NB4 (cell line): ENCODE measurements at regions not wholly inside any gene's neighbourhood (a gene's known extent, or its start where the extent isn't known, plus 50 kb on each side); places are given as distances from the start of the nearest gene placed in this dataset.

ENCODE experiments used
- DNase-seq: peaks from one replicate; pipeline ENCODE4 v3.0.0; 2010; ENCODE audit warnings: low read depth
- H3K4me3 ChIP-seq: one replicate; pipeline ENCODE4 v1.5.1; 2011; ENCODE audit warnings: mild to moderate bottlenecking, low read depth, low read length, moderate library complexity
- CTCF ChIP-seq: IDR thresholded peaks from one replicate; pipeline ENCODE4 v1.5.1; 2012; ENCODE audit warnings: low read depth, low read length
- MAX ChIP-seq: IDR thresholded peaks from 2 replicates; pipeline ENCODE4 v1.6.1; 2011; ENCODE audit warnings: low read depth, low read length
- MYC ChIP-seq: IDR thresholded peaks from 2 replicates; pipeline ENCODE4 v1.6.1; 2011; ENCODE audit warnings: low read depth, low read length
- POLR2A ChIP-seq: IDR thresholded peaks from 2 replicates; pipeline ENCODE4 v1.6.1; 2011; ENCODE audit warnings: mild to moderate bottlenecking; ENCODE audit not compliant: insufficient read length; ENCODE audit errors: extremely low read depth

GRCh38 chr3:106703524-106703923 lies 673.7 kb upstream of the CCDC54 start:
- DNase-seq = no peak
- TF ChIP-seq POLR2A = no peak
- TF ChIP-seq CTCF = no peak
- no peak for TF ChIP-seq MYC
- no peak for TF ChIP-seq MAX

DNA sequence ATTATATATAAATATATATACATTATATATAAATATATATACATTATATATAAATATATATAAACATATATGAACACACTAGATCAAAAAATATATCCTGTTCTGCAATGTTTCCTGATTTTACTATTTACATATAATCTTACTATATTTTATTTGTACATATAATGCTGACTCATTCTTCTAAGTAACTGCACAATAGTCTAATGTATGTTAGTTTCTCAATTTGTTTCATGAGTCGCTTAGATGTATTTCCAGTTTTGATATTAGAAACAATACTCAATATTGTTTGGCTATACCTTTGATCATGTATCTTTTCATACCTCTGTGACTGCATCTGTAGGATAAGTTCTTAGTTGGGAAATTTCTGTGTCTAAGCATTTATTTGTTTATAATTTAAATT lies 669.9 kb upstream of the CCDC54 start:
- TF ChIP-seq MAX (no peak), POLR2A (no peak), MYC (no peak), CTCF (no peak)
- no peak overlapping the region for H3K4me3 ChIP-seq
- DNase-seq = no peak

More at GRCh38 chr3:106703524-106703923, 673.7 kb upstream of the CCDC54 start:
- H3K4me3 ChIP-seq = no peak overlapping the region

- H3K4me3 ChIP-seq = no peak overlapping the region
- DNase-seq = no peak
- TF ChIP-seq MAX = no peak
- TF ChIP-seq CTCF = no peak
- TF ChIP-seq MYC = no peak
- no peak for TF ChIP-seq POLR2A
These were observed 666.6 kb upstream of the CCDC54 start for GRCh38 chr3:106710596-106710995.

- no peak for DNase-seq
- no peak overlapping the region for H3K4me3 ChIP-seq
- TF ChIP-seq POLR2A = no peak
- TF ChIP-seq CTCF = no peak
- no peak for TF ChIP-seq MAX
- no peak for TF ChIP-seq MYC
These were observed 665.6 kb upstream of the CCDC54 start for GRCh38 chr3:106711650-106712049.

DNA sequence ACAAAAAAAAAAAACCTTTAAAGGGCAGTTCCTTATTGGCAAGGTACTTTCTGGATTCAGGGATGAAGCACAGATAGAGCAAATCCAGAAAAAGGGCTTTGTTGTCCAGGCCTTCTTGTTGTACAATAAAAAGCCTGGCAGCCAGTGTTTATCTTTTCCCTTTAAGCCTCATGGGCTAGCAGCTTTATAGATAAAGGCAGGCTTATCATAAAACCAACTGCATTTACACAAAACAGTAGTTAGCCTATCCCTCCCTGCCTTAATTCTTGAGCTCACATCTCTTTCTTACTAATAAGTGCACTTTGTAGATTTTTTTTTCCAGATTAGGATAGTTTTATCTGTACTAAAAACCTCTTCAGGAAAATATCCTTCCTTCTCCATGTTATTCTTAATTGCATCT lies 662.8 kb upstream of the CCDC54 start:
- DNase-seq = no peak
- TF ChIP-seq MAX = no peak
- no peak for TF ChIP-seq MYC
- TF ChIP-seq POLR2A = no peak
- no peak for TF ChIP-seq CTCF
- no peak overlapping the region for H3K4me3 ChIP-seq

- TF ChIP-seq MAX (no peak), CTCF (no peak), MYC (no peak), POLR2A (no peak)
- H3K4me3 ChIP-seq = no peak overlapping the region
- DNase-seq = no peak
These were observed 662.0 kb upstream of the CCDC54 start for GRCh38 chr3:106715286-106715685.
